Neural cell (in vitro differentiated cells): ENCODE measurements at regions not wholly inside any gene's neighbourhood (a gene's known extent, or its start where the extent isn't known, plus 50 kb on each side); places are given as distances from the start of the nearest gene placed in this dataset.

Experiments
- H2AFZ ChIP-seq: fragments of 200-600, 300-800 bp; sonication (generic), shearing (Covaris generic); 2 replicates; pipeline ENCODE4 v1.6.0; 2014; ENCODE audit warnings: low read depth, mild to moderate bottlenecking, antibody characterized with exemption, low read length, moderate library complexity
- H3F3A ChIP-seq: fragments of 200-600 bp; shearing (Covaris generic); 2 replicates; pipeline ENCODE4 v1.6.1; 2016; ENCODE audit warnings: mild to moderate bottlenecking, moderate library complexity, mixed read lengths, antibody characterized with exemption, low read length; ENCODE audit not compliant: insufficient read depth, poor library complexity, severe bottlenecking
- H3K27ac ChIP-seq: fragments of 200-600, 300-800 bp; sonication (generic), shearing (Covaris generic); 2 replicates; pipeline ENCODE4 v1.5.1; 2014; ENCODE audit warnings: mild to moderate bottlenecking, low read length, moderate library complexity
- H3K27me3 ChIP-seq: fragments of 300-800, 200-600 bp; sonication (generic), shearing (Covaris generic); 2 replicates; pipeline ENCODE4 v1.6.0; 2014; ENCODE audit warnings: mild to moderate bottlenecking, low read depth, low read length, moderate library complexity; ENCODE audit not compliant: insufficient read depth
- H3K36me3 ChIP-seq: fragments of 300-800, 200-600 bp; sonication (generic), shearing (Covaris generic); 2 replicates; pipeline ENCODE4 v1.5.1; 2014; ENCODE audit warnings: mild to moderate bottlenecking, antibody characterized with exemption, low read length, moderate library complexity; ENCODE audit not compliant: insufficient read depth
- H3K4me2 ChIP-seq: fragments of 300-800, 200-600 bp; sonication (generic), shearing (Covaris generic); 2 replicates; pipeline ENCODE4 v1.6.0; 2014; ENCODE audit warnings: mild to moderate bottlenecking, low read length
- H3K4me3 ChIP-seq: fragments of 300-800, 200-600 bp; sonication (generic), shearing (Covaris generic); 2 replicates; pipeline ENCODE4 v1.5.1; 2014; ENCODE audit warnings: mild to moderate bottlenecking, low read length, moderate library complexity
- H3K79me2 ChIP-seq: fragments of 200-600 bp; shearing (Covaris generic); replicated peaks from 2 replicates; pipeline ENCODE4 v1.6.0; 2014; ENCODE audit warnings: mild to moderate bottlenecking, low read length, moderate library complexity; ENCODE audit not compliant: insufficient read depth
- H3K9ac ChIP-seq: fragments of 300-800, 200-600 bp; sonication (generic), shearing (Covaris generic); 2 replicates; pipeline ENCODE4 v1.6.1; 2016; ENCODE audit warnings: mild to moderate bottlenecking, low read length, mixed read lengths
- H3K9me2 ChIP-seq: fragments of 200-600 bp; shearing (Covaris generic); 2 replicates; pipeline ENCODE4 v1.6.1; 2016; ENCODE audit warnings: mild to moderate bottlenecking, low read length, mixed read lengths; ENCODE audit not compliant: insufficient read depth
- H3K9me3 ChIP-seq: fragments of 200-600, 300-800 bp; sonication (generic), shearing (Covaris generic); 2 replicates; pipeline ENCODE4 v1.6.1; 2016; ENCODE audit warnings: mild to moderate bottlenecking, mixed run types, low read length, moderate library complexity, mixed read lengths
- H4K20me1 ChIP-seq: fragments of 200-600 bp; shearing (Covaris generic); 2 replicates; pipeline ENCODE4 v1.6.1; 2016; ENCODE audit warnings: mild to moderate bottlenecking, mixed run types; ENCODE audit not compliant: insufficient read depth
- EP300 ChIP-seq: fragments of 450-650 bp; conservative IDR thresholded peaks from 2 replicates; pipeline ENCODE4 v1.6.1; 2014; ENCODE audit warnings: antibody characterized with exemption, mild to moderate bottlenecking, moderate library complexity; ENCODE audit not compliant: poor library complexity, severe bottlenecking
- EZH2 ChIP-seq: fragments of 200-600, 300-800 bp; shearing (Covaris generic), sonication (generic); IDR thresholded peaks from 2 replicates; pipeline ENCODE4 v1.6.1; 2014; ENCODE audit warnings: antibody characterized with exemption, low read length, borderline replicate concordance, mild to moderate bottlenecking; ENCODE audit not compliant: insufficient read depth, poor library complexity, severe bottlenecking
- MXI1 ChIP-seq: fragments of 450-650 bp; conservative IDR thresholded peaks from 2 replicates; pipeline ENCODE4 v1.6.1; 2014; ENCODE audit warnings: antibody characterized with exemption, mild to moderate bottlenecking; ENCODE audit not compliant: poor library complexity, severe bottlenecking
- POLR2AphosphoS5 ChIP-seq: IDR thresholded peaks from 2 replicates; pipeline ENCODE4 v1.6.1; 2012
- RAD21 ChIP-seq: fragments of 450-650 bp; conservative IDR thresholded peaks from 2 replicates; pipeline ENCODE4 v1.6.1; 2014; ENCODE audit warnings: antibody characterized with exemption, mild to moderate bottlenecking, moderate library complexity
- SMC3 ChIP-seq: fragments of 450-650 bp; conservative IDR thresholded peaks from 2 replicates; pipeline ENCODE4 v1.6.1; 2014; ENCODE audit warnings: antibody characterized with exemption, mild to moderate bottlenecking, moderate library complexity; ENCODE audit not compliant: poor library complexity
- TAF1 ChIP-seq: IDR thresholded peaks from 2 replicates; pipeline ENCODE4 v1.6.1; 2012; ENCODE audit warnings: low read depth
- TF ChIP-seq, protein P1 (sequence below): IDR thresholded peaks from 2 replicates; pipeline ENCODE4 v1.6.1; 2012; ENCODE audit warnings: borderline replicate concordance
- TF ChIP-seq, protein P2 (sequence below): fragments of 450-650 bp; IDR thresholded peaks from 2 replicates; pipeline ENCODE4 v1.5.1; 2014; ENCODE audit warnings: antibody characterized with exemption, mild to moderate bottlenecking, moderate library complexity; ENCODE audit not compliant: poor library complexity, severe bottlenecking

DNA sequence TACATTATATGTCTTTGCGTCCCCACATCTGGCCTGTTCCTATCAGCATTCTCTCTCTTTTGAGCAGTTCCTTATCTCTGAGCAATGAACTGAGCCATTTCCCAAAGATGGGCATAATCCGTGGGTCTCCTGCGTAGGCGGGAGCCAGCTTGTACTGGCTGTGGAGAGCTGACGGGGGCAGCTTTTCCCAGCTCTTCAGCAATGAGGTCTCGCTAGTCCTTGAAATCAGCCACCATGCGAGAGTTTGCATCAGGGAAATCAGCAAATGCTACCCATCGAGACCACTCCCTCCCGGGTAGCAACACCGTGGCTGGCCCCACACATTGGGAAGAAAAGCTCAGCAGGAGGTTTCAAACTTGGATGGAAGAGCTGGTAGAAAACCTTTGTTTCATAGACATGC, 51.9 kb upstream of the FAM180A start:
- no peak for TF ChIP-seq EZH2
- TF ChIP-seq EP300 = no peak
- TF ChIP-seq SMC3 = no peak
- no peak for TF ChIP-seq POLR2AphosphoS5
- TF ChIP-seq TAF1 = no peak
- H2AFZ ChIP-seq = no peak overlapping the region
- H4K20me1 ChIP-seq = no peaks in the 10 kb centered on the region
- H3K79me2 ChIP-seq = no peaks in the 10 kb centered on the region
- no peak overlapping the region for H3K27ac ChIP-seq
- no peak overlapping the region for H3K9ac ChIP-seq
- no peaks in the 10 kb centered on the region for H3F3A ChIP-seq
- no peaks in the 10 kb centered on the region for H3K27me3 ChIP-seq
- H3K9me2 ChIP-seq = no peaks in the 10 kb centered on the region
- no peaks in the 10 kb centered on the region for H3K9me3 ChIP-seq
- no peak overlapping the region for H3K4me2 ChIP-seq
- no peak overlapping the region for H3K4me3 ChIP-seq
- H3K36me3 ChIP-seq = no peaks in the 10 kb centered on the region

DNA sequence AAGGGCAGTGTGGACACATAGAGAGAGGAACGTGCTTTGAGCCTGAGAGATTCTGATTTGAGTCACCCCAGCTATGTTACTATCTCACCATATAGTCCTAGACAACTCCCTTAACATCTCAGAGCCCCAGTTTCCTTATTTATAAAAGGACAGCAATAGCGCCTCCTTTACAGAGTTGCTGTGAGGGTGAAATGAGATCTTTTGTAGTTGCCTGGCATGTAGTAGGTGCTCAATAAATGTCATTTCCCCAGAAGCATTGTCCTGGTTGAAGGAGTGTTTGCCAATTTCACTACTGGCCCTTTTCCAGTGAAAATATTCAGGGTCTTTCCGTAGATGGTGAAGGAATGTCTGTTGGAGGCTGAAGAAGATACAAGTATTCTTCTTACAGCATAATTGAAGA, 51.3 kb upstream of the FAM180A start:
- H4K20me1 ChIP-seq = no peaks in the 10 kb centered on the region
- no peak for TF ChIP-seq TAF1
- TF ChIP-seq EP300 = no peak
- TF ChIP-seq, protein P1, sequence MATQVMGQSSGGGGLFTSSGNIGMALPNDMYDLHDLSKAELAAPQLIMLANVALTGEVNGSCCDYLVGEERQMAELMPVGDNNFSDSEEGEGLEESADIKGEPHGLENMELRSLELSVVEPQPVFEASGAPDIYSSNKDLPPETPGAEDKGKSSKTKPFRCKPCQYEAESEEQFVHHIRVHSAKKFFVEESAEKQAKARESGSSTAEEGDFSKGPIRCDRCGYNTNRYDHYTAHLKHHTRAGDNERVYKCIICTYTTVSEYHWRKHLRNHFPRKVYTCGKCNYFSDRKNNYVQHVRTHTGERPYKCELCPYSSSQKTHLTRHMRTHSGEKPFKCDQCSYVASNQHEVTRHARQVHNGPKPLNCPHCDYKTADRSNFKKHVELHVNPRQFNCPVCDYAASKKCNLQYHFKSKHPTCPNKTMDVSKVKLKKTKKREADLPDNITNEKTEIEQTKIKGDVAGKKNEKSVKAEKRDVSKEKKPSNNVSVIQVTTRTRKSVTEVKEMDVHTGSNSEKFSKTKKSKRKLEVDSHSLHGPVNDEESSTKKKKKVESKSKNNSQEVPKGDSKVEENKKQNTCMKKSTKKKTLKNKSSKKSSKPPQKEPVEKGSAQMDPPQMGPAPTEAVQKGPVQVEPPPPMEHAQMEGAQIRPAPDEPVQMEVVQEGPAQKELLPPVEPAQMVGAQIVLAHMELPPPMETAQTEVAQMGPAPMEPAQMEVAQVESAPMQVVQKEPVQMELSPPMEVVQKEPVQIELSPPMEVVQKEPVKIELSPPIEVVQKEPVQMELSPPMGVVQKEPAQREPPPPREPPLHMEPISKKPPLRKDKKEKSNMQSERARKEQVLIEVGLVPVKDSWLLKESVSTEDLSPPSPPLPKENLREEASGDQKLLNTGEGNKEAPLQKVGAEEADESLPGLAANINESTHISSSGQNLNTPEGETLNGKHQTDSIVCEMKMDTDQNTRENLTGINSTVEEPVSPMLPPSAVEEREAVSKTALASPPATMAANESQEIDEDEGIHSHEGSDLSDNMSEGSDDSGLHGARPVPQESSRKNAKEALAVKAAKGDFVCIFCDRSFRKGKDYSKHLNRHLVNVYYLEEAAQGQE = no peak
- TF ChIP-seq EZH2 = no peak
- TF ChIP-seq, protein P2, sequence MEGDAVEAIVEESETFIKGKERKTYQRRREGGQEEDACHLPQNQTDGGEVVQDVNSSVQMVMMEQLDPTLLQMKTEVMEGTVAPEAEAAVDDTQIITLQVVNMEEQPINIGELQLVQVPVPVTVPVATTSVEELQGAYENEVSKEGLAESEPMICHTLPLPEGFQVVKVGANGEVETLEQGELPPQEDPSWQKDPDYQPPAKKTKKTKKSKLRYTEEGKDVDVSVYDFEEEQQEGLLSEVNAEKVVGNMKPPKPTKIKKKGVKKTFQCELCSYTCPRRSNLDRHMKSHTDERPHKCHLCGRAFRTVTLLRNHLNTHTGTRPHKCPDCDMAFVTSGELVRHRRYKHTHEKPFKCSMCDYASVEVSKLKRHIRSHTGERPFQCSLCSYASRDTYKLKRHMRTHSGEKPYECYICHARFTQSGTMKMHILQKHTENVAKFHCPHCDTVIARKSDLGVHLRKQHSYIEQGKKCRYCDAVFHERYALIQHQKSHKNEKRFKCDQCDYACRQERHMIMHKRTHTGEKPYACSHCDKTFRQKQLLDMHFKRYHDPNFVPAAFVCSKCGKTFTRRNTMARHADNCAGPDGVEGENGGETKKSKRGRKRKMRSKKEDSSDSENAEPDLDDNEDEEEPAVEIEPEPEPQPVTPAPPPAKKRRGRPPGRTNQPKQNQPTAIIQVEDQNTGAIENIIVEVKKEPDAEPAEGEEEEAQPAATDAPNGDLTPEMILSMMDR = no peak
- TF ChIP-seq POLR2AphosphoS5 = no peak
- no peak for TF ChIP-seq SMC3
- no peak for TF ChIP-seq MXI1
- TF ChIP-seq RAD21 = no peak
- no peak overlapping the region for H3K9ac ChIP-seq
- no peak overlapping the region for H3K27ac ChIP-seq
- H3K4me3 ChIP-seq = no peak overlapping the region
- H3K36me3 ChIP-seq = no peaks in the 10 kb centered on the region
- H3K9me3 ChIP-seq = no peaks in the 10 kb centered on the region
- H3K4me2 ChIP-seq = no peak overlapping the region
- no peaks in the 10 kb centered on the region for H3K27me3 ChIP-seq
- no peaks in the 10 kb centered on the region for H3K9me2 ChIP-seq
- H2AFZ ChIP-seq = no peak overlapping the region
- H3F3A ChIP-seq = no peaks in the 10 kb centered on the region
- H3K79me2 ChIP-seq = no peaks in the 10 kb centered on the region
